HT1080 (cell line): ENCODE measurements at regions not wholly inside any gene's neighbourhood (a gene's known extent, or its start where the extent isn't known, plus 50 kb on each side); places are given as distances from the start of the nearest gene placed in this dataset.
"Not testable (repeated sequence)": the region's sequence is repeated elsewhere in the genome, so short reads cannot be mapped to it uniquely, and the experiment has no call there.

Experiments used
- DNase-seq: peaks from one replicate; pipeline ENCODE4 v3.0.0-alpha.2; 2015; ENCODE audit warnings: low read depth

DNA sequence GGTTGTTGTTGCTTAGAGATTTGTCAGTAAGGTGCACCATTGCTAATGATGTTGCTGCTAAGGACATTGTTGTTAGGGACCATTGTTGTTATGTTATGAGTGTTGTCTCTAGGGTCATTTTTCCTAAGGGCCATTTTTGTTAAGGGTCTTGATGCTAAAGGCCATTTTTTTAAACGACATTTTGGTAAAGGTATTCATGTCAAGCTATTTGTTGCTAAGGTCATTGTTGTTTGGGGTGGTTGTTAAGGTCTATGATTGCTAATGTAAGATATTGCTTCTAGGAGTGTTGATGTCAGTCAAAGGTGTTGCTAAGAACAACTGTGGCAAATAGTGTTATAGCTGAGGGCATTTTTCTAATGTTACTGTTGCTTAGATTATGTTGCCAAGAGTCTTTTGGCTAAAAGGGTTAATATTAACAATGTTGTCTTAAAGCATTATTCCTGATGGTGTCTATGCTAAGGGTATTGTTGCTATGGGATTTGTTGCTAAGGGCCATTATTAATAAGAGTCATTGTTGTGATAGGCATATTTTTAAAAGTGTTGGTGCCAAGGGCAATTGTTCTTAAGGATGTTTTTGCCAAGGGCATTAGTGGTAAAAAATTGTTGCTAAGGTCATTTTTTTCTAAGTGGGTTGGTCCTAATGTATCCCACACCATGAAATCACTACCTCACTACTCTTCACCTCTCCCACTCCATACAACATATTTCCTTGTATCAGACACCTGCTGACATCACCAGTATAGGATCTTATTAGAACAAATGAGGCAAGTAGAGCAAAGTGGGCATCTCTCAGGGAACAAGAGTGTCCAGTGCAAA lies 56.2 kb downstream of the SPATA31A6 start:
- not testable (repeated sequence) for DNase-seq

DNA sequence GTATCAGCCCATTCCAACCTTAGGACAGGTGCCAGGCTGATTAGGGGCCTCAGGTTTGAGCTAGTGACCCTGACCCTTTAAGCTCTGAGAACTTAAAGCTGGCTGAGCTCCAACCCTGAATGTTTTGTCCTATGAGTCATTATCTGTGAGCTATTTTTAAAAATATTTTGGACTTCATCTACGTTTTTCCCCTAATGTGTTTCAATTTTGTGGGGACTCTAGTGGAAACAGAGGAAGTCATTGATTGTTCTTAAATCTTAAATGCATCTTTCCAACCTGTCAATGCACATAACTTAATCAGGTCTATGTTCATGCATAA lies 56.8 kb downstream of the SPATA31A6 start:
- not testable (repeated sequence) for DNase-seq

DNA sequence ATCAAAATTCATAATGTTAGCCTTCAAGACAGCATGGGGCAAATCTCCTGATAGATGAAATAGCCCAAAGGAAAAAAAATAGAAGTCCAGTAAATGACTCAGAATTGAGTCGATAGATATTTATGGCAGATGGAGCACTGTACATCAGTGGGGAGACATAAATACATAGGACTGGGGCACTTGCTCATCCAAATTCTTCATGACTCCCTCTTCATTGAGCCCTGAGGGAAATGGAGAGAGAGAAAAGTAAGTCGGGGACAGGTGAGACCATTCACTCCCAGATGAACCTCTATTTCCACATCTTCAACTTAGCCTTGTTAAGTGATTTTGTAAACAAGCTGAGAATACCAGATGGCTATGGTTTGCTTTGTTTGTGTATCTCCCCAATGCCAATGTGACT lies 59.8 kb downstream of the SPATA31A6 start:
- DNase-seq, result not testable (repeated sequence)

DNA sequence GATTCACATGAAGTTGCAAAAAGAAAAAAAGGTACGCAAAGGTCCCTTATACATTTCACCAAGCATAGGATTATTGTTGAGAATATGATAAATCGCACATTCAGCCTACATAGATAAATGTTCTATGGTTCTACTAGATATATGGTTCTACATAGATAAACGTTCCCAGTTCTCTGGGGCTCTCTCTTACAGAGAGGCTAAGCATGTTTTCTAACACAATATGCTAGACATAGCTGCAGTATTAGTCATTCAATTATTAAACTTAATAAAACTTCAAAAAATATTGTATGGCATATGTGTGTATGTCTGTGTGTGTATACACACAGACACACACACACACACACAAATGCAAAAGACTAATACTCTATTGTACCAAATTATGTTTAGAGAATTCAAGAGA lies 60.4 kb downstream of the SPATA31A6 start:
- not testable (repeated sequence) for DNase-seq

DNA sequence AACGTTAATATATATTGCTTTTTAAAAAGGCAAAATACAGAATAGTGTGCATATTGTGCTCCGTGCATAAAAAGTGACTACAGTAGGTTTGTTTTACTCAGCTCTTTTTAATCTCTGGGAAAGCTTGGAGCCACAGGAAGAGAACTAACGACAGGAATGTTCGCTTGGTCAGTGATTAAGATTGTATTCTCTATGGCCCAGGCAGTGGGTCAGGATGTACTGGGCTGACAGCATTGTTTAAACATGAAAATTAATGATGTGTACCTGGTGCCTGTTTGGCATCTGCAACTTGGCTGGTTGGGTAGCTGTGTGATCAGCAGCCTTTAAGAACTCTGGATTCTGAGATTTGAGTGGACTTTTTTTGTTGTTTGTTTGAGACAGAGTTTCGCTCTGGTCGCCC lies 85.3 kb downstream of the SPATA31A6 start:
- not testable (repeated sequence) for DNase-seq

DNA sequence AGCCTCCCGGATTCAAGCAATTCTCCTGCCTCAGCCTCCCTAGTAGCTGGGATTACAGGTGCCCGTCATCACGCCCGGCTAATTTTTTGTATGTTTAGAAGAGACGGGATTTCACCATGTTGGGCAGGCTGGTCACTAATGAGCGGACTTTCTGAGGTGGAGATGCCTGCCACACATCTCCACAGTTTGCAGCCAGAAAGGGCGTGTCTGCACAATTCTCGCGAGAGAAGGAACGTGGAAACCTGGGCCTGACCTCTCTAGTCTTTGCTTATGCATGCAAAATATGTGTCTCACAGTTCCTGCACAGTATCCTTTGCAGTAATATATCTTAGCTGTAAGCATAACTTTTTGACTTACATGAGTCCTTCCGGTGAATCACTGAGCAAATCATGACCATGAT lies 85.7 kb downstream of the SPATA31A6 start:
- not testable (repeated sequence) for DNase-seq

DNA sequence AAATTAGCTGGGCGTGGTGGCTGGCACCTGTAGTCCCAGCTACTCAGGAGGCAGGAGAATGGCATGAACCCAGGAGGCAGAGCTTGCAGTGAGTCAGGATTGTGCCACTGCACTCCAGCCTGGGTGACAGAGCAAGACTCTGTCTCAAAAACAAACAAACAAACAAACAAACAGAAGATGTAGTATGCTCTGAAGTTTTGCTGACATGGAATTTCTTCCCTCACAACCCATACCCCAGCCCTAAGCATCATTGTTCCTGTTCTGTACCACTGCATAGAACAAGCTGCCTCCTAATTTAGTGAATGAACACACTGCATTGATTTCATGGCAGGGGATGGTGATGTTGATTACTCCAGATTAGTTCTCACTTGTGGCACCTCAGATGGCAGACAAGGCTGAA lies 89.7 kb downstream of the SPATA31A6 start:
- not testable (repeated sequence) for DNase-seq

DNA sequence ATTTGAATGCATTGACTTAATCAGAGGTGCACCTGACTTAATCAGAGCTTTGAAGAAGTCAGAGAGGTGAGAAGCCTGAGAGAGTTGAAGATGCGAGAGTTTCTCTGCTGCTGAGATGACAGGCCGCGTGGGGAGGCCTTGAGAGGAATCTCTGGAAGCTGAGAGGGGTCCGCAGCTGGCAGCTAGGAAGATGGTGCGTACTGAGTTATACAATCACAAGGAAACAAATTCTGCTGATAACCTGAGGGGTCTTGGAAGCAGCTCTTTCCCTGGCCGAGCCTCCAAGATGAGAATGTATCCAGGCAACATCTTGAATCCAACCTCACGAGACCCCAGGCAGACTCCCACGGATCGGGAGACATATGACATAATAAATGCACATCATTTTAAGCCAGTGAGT lies 91.7 kb downstream of the SPATA31A6 start:
- no peak for DNase-seq

DNA sequence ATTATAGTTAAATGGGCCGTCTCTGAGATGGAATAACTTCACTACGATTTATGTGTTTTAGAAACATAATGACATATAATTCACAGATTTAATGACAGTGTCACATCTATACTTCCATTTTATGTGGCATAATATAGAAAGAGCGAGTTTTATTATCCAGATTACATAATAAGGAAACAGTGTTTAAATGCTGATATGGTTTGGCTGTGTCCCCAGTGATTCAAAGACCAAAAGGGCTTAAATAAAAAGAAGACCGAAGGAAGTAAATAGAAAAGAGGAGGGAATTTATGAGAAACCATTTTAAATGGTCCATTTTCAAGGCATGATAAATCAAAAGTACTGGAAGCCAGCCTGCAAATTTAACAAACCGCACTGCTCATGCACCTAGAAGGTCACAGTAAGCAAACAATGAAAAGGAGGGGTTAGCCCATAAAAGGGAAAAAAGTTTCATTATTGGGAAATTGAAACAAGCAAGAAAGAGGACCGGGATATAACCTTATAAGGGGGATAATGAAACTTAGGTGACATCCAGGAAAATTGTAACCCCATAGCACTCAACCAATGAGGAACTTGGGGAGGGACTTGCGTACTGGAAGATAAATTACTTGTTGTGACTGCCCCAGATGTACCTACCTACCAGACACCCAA lies 99.2 kb downstream of the SPATA31A6 start:
- DNase-seq, result not testable (repeated sequence)

DNA sequence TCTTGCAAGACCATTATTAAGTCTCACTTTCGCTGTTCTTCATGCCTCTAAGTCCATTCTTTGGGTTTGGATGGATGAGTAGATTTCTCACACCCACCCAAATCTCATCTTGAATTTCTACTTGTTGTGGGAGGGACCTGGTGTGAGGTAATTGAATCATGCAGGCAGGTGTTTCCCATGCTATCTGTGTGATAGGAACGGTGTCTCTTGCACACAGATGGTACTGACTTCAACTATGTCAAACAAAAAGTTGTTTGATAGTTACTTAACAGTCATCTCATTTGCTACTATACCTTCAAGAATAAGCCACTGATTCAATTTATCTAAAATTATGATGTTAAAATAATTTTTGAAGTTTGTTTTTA lies 99.7 kb downstream of the SPATA31A6 start:
- not testable (repeated sequence) for DNase-seq

DNA sequence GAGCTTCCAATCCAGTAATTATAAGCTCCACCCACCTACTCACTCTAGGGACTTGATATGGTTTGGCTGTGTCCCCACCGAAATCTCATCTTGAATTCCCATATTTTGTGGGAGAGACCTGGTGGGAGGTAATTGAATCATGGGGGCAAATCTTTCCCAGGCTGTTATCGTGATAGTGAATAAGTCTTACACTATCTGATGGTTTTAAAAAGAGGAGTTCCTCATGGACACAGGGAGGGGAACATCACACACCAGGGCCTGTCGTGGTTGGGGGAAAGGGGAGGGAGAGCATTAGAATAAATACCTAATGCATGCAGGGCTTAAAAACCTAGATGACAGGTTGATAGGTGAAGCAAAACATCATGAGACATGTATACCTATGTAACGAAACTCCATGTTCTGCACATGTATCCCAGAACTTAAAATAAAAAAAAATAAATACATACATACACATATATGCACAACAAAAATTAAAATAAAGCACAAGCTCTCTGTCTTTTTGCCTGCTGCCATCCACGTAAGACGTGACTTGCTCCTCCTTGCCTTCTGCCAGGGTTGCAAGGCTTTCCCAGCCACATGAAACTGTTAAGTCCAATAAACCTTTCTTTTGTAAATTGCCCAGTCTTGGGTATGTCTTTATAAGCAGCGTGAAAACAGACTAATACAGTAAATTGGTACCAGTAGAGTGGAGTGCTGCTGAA lies 102.8 kb downstream of the SPATA31A6 start:
- not testable (repeated sequence) for DNase-seq

DNA sequence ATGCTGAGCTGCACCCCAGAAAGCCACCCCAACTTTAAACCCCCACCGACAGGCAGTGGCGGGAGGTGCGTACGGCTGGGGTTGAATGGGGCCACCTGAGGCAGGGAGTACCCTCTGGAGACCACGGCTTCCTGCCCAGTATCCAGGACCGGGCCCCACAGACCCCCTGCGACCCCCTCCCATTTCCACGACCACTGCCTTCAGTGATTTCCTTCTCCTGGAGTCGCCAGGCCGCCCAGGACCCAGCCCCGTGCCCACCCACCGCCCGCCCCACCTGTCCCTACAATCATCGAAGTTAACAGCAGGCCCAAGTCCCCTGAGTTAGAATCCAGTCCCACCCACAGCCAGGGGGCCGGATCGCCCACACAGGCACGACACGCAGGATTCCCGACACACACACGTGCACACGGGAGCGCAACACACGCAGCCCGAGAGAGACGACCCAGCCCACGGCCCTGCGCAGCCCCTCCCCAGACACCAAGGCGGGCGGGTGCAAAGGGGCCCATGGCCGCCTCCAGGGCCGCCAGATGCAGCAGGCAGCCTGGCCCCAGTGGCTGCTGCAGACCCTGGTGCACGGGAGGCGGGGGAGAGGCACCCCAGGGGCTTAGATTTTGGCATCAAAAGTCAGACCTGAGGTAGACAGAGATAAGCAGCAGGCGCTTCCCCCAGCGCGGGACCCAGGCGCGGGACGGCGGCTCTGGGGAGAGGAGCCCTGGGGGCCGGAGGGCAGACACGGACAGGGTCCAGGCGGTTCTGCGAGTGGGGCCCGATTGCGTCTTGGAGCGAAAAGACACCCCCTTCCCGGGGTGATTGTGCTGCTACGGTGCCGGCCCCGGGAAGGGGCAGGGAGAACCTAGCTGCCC lies 104.8 kb downstream of the SPATA31A6 start:
- not testable (repeated sequence) for DNase-seq

DNA sequence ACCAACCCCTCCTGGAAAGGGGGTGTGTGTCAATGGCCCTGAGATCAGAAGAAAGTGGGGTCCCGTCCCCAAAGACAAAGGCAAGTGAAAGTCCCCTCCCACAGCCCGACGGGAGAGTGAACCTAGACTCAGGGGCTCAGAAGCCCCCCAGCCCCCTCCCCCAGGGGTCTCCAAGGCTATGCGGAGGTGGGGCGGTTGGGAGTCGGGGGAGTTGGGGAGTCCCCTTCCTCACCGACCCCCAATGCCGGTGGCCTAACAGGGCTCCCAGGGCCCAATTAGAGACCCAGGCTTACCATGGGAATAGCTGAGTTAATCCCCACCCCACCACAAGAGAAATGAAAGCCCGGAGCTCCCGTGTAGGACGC lies 105.4 kb downstream of the SPATA31A6 start:
- not testable (repeated sequence) for DNase-seq

DNA sequence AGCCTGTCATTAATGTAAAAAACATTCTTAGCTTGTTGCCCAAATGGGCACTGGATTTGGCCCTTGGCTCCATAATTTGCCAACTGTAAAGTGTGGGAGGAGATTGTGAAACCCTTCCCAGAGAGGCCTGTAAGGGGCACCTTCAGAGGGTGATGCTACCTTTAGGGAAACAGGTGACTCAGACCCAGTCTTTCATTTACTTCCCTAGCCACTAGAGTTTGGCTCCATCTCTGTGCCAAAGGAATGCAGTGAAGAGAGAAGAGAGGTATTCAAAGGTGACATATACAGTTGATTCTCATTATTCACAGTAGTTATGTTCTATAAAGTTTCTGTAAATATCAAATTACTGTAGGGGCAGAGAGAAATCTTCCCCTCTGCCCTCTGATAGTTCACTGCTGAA lies 116.7 kb downstream of the SPATA31A6 start:
- not testable (repeated sequence) for DNase-seq

DNA sequence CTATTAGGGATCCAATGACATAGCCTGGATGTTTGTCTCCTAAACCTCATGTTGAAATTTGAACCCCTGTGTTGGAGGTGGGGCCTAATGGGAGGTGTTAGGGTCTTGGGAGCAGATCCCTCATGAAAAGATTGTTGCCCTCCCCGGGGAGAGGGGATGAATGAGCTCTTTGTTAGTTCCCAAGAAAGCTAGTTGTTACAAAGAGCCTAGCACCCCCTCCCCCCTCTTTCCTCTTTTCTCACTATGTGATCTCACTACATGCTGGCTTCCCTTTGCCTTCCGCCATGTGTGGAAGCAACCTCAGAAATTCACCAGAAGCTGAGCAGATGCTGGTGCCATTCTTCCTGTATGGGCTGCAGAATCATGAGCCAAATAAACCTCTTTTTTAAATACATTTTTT lies 123.2 kb downstream of the SPATA31A6 start:
- peak; percentile 13 for DNase-seq

DNA sequence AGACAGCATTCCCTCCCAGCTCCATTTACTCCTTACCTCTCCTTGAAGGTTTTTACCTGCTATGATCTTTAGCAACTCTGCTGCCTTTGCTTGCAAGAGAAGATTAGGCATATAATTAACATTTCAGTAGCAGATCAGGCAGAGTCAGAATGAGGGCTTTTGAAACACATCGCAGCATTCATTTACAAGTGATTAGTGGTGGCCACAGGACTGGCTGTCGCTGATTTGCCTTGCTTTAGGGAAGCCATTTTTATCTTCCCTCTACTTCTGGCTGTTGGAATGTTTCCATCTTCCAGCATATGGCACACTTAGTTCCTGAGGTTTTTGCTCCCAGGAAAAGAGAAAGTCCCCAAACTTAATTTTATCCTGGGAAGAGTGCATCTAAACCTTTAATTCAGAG lies 124.0 kb downstream of the SPATA31A6 start:
- not testable (repeated sequence) for DNase-seq

DNA sequence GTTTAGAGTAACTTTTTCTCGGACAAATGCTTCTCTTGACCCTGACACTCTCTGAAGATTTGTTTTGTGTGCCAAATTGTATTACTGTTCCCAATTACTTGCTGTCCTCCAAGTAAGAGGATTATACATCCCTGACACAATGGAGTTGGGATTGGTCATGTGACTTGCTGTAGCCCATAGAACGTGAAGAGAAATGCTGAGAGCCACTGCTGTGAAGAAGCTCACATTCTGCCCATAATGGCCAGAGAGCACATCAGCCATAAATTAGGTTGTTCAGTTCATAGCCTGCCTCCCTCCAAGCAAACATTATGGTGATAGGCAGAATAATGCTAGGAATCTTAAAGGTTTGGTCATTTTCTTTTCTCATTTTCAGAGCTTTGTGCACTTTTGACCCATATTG lies 127.5 kb downstream of the SPATA31A6 start:
- not testable (repeated sequence) for DNase-seq

DNA sequence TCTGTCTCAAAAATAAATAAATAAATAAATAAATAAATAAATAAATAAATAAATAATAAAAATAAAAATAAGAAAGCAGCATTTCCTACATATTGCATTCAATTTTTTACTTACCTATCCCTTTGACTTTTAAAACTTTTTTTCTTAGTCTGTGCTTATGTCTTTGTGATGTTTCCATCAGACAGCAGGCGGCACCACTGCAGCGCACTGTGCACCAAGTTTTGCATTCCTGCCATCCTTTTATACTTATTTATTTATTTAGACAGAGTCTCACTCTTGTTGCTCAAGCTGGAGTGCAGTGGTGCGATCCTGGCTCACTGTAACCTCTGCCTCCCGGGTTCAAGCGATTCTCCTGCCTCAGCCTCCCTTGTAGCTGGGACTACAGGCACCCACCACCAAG lies 132.6 kb downstream of the SPATA31A6 start:
- not testable (repeated sequence) for DNase-seq

DNA sequence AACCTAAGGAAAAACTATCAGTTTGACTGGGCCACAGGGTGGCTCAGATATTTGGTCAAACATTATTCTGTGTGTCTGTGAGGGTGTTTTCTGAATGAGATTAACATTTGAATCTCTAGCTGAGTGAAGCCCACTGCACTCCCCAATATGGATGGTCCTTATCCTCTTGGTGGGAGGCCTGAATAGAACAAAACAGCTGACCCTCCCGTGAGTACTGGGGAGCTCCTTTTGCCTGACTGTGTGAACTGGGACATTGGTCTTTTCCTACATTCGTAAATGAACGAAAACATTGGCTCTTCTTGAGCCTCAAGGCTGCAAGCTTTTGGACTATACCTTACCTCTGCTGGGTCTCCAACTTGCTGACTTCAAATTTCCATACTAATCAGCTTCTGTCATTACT lies 134.2 kb downstream of the SPATA31A6 start:
- not testable (repeated sequence) for DNase-seq

DNA sequence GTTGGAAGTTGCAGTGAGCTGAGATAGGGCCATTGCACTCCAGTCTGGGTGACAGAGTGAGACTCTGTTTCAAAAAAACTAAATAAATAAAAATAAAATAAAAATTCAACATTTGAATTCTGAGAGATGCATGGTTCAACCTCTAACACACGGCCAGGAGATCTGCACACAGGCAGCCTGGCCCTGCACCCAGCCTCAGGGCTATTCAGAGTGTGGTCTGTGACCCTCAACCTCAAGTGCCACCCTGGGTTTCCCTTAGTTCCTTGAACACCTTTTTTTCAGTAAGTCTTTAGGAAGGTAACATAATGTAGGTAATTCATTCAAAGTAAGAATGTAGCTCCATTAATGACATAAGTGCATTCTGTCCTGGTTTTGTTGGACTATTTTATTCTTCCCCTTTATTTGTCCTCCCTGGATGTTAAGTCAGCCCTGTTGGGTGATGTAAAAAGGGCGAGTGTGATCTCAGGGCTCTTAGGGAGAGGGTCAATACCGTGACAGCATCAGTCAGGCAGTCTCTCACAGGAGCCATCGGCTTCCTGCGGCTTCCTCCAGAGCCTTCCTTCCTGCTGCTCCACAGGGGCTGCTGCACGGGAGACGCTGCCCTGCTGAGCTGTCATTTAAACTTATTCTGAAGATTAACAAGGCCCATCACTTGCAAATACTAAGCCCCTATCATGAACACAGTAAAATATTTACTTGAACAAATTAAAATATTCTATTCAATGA lies 139.8 kb downstream of the SPATA31A6 start:
- DNase-seq, result peak; percentile 10

DNA sequence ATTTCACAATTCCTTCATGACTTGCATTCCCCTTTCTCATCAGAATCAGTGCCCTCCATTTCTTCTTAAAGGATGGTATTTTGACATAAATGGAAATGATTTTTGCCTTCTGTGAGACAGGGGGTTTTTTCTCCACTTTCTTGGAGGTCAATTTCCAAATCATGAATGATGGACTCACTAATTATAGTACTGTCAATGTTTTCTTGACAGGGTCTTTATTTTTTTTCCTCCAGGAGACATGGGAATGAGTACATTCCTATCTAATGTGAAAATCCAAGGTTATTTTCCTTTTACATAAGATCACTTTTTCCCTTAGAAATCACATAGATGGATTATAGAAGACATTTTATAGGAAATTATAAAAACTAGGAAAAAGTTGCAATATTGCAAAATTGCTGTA lies 141.7 kb downstream of the SPATA31A6 start:
- DNase-seq, result not testable (repeated sequence)
